Pulmonary artery endothelial cell (primary cell): ENCODE measurements at regions not wholly inside any gene's neighbourhood (a gene's known extent, or its start where the extent isn't known, plus 50 kb on each side); places are given as distances from the start of the nearest gene placed in this dataset.

ENCODE experiments used
- DNase-seq: peaks from one replicate; pipeline ENCODE4 v3.0.0-alpha.2; 2011; ENCODE audit warnings: low read depth, low spot score

- DNase-seq: no peak
These were observed 766.4 kb upstream of the ID2 start for GRCh38 chr2:7915302-7916091.

- no peak for DNase-seq
These were observed 765.2 kb upstream of the ID2 start for GRCh38 chr2:7916670-7917069.

- DNase-seq: no peak
These were observed 762.3 kb upstream of the ID2 start for GRCh38 chr2:7919510-7919909.

GRCh38 chr2:7924023-7924762 is 757.7 kb upstream of the ID2 start:
- no peak for DNase-seq

- no peak for DNase-seq
These were observed 756.4 kb upstream of the ID2 start for GRCh38 chr2:7925506-7925905.

GRCh38 chr2:7927691-7928090 is 754.2 kb upstream of the ID2 start:
- DNase-seq: no peak

- DNase-seq: no peak
These were observed 752.6 kb upstream of the ID2 start for GRCh38 chr2:7929281-7929680.

GRCh38 chr2:7930800-7931635 is 750.8 kb upstream of the ID2 start:
- no peak for DNase-seq

- DNase-seq: no peak
These were observed 750.0 kb upstream of the ID2 start for GRCh38 chr2:7931808-7932207.

- DNase-seq: no peak
These were observed 748.2 kb upstream of the ID2 start for GRCh38 chr2:7933672-7934071.

- DNase-seq: no peak
These were observed 747.4 kb upstream of the ID2 start for GRCh38 chr2:7934476-7934875.

GRCh38 chr2:7937082-7937481 is 744.8 kb upstream of the ID2 start:
- no peak for DNase-seq

- no peak for DNase-seq
These were observed 741.1 kb upstream of the ID2 start for GRCh38 chr2:7940723-7941122.

GRCh38 chr2:7943446-7943845 is 738.4 kb upstream of the ID2 start:
- DNase-seq: no peak

- DNase-seq: no peak
These were observed 736.8 kb upstream of the ID2 start for GRCh38 chr2:7945026-7945425.

- DNase-seq: no peak
These were observed 731.7 kb upstream of the ID2 start for GRCh38 chr2:7950035-7950612.

GRCh38 chr2:7951001-7951400 is 730.9 kb upstream of the ID2 start:
- DNase-seq: no peak

- DNase-seq: no peak
These were observed 730.4 kb upstream of the ID2 start for GRCh38 chr2:7951490-7951889.

GRCh38 chr2:7952046-7952745 is 729.7 kb upstream of the ID2 start:
- no peak for DNase-seq

GRCh38 chr2:7953195-7953594 is 728.7 kb upstream of the ID2 start:
- DNase-seq: no peak

GRCh38 chr2:7954234-7954633 is 727.6 kb upstream of the ID2 start:
- no peak for DNase-seq
